Liver (tissue), 3 donors: ENCODE measurements at regions not wholly inside any gene's neighbourhood (a gene's known extent, or its start where the extent isn't known, plus 50 kb on each side); places are given as distances from the start of the nearest gene placed in this dataset.

Experiments
- EGR1 ChIP-seq, 2 donors: IDR thresholded peaks; 2 replicates each; pipeline ENCODE4 v1.6.1; 2016 to 2018; ENCODE audit warnings: antibody characterized with exemption in 2 of 2, low read depth in 2 of 2
- GABPA ChIP-seq, 2 donors: IDR thresholded peaks in 1 of 2; conservative IDR thresholded peaks in 1 of 2; 2 replicates each; pipeline ENCODE4 v1.6.1; 2016; ENCODE audit warnings: antibody characterized with exemption in 2 of 2, mild to moderate bottlenecking in 1 of 2, moderate library complexity in 1 of 2
- HNF4G ChIP-seq: IDR thresholded peaks from 2 replicates; pipeline ENCODE4 v1.6.1; 2016; ENCODE audit warnings: antibody characterized with exemption
- RAD21 ChIP-seq, 2 donors: IDR thresholded peaks; 2 replicates each; pipeline ENCODE4 v1.6.1; 2016; ENCODE audit warnings: antibody characterized with exemption in 2 of 2, mild to moderate bottlenecking in 2 of 2
- REST ChIP-seq: IDR thresholded peaks from 2 replicates; pipeline ENCODE4 v1.6.1; 2016; ENCODE audit warnings: antibody characterized with exemption, mild to moderate bottlenecking
- SP1 ChIP-seq: IDR thresholded peaks from 2 replicates; pipeline ENCODE4 v1.6.1; 2018; ENCODE audit warnings: antibody characterized with exemption, mild to moderate bottlenecking
- TAF1 ChIP-seq: conservative IDR thresholded peaks from 2 replicates; pipeline ENCODE4 v1.6.1; 2016; ENCODE audit warnings: antibody characterized with exemption, mild to moderate bottlenecking
- TF ChIP-seq, protein P1 (sequence below): IDR thresholded peaks from 2 replicates; pipeline ENCODE4 v1.6.1; 2016; ENCODE audit warnings: antibody characterized with exemption
- TF ChIP-seq, protein P2 (sequence below): fragments of 150-350 bp; IDR thresholded peaks from 2 replicates; pipeline ENCODE4 v1.5.1; 2017; ENCODE audit warnings: improper control_type of control experiment, low read depth, low read length; ENCODE audit not compliant: missing input control
- TF ChIP-seq, protein P3 (sequence below): IDR thresholded peaks from 2 replicates; pipeline ENCODE4 v1.6.1; 2016; ENCODE audit warnings: antibody characterized with exemption
- donor health status: healthy.
- donor health status: healthy.

GRCh38 chr9:25918761-25919160 is 240.5 kb upstream of the TUSC1 start:
- TF ChIP-seq EGR1 (IDR thresholded peaks at IDR 0.05; ENCODE audit: low read depth in 2 of 2) (no peak), SP1 (no peak), GABPA (IDR thresholded peaks at IDR 0.05 in 1 of 2, conservative IDR thresholded peaks at IDR 0.05 in 1 of 2) (no peak), REST (no peak), HNF4G (no peak), TAF1 (no peak), RAD21 (IDR thresholded peaks at IDR 0.05) (no peak)
- TF ChIP-seq, protein P1, sequence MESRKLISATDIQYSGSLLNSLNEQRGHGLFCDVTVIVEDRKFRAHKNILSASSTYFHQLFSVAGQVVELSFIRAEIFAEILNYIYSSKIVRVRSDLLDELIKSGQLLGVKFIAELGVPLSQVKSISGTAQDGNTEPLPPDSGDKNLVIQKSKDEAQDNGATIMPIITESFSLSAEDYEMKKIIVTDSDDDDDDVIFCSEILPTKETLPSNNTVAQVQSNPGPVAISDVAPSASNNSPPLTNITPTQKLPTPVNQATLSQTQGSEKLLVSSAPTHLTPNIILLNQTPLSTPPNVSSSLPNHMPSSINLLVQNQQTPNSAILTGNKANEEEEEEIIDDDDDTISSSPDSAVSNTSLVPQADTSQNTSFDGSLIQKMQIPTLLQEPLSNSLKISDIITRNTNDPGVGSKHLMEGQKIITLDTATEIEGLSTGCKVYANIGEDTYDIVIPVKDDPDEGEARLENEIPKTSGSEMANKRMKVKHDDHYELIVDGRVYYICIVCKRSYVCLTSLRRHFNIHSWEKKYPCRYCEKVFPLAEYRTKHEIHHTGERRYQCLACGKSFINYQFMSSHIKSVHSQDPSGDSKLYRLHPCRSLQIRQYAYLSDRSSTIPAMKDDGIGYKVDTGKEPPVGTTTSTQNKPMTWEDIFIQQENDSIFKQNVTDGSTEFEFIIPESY, result no peak
- TF ChIP-seq, protein P2, sequence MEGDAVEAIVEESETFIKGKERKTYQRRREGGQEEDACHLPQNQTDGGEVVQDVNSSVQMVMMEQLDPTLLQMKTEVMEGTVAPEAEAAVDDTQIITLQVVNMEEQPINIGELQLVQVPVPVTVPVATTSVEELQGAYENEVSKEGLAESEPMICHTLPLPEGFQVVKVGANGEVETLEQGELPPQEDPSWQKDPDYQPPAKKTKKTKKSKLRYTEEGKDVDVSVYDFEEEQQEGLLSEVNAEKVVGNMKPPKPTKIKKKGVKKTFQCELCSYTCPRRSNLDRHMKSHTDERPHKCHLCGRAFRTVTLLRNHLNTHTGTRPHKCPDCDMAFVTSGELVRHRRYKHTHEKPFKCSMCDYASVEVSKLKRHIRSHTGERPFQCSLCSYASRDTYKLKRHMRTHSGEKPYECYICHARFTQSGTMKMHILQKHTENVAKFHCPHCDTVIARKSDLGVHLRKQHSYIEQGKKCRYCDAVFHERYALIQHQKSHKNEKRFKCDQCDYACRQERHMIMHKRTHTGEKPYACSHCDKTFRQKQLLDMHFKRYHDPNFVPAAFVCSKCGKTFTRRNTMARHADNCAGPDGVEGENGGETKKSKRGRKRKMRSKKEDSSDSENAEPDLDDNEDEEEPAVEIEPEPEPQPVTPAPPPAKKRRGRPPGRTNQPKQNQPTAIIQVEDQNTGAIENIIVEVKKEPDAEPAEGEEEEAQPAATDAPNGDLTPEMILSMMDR, result no peak
- TF ChIP-seq, protein P3, sequence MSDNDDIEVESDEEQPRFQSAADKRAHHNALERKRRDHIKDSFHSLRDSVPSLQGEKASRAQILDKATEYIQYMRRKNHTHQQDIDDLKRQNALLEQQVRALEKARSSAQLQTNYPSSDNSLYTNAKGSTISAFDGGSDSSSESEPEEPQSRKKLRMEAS, result no peak
